Neural cell (in vitro differentiated cells): ENCODE measurements at regions not wholly inside any gene's neighbourhood (a gene's known extent, or its start where the extent isn't known, plus 50 kb on each side); places are given as distances from the start of the nearest gene placed in this dataset.

Experiments used
- H2AFZ ChIP-seq: fragments of 200-600, 300-800 bp; sonication (generic), shearing (Covaris generic); 2 replicates; pipeline ENCODE4 v1.6.0; 2014; ENCODE audit warnings: low read depth, mild to moderate bottlenecking, antibody characterized with exemption, low read length, moderate library complexity
- H3F3A ChIP-seq: fragments of 200-600 bp; shearing (Covaris generic); 2 replicates; pipeline ENCODE4 v1.6.1; 2016; ENCODE audit warnings: mild to moderate bottlenecking, moderate library complexity, mixed read lengths, antibody characterized with exemption, low read length; ENCODE audit not compliant: insufficient read depth, poor library complexity, severe bottlenecking
- H3K27ac ChIP-seq: fragments of 200-600, 300-800 bp; sonication (generic), shearing (Covaris generic); 2 replicates; pipeline ENCODE4 v1.5.1; 2014; ENCODE audit warnings: mild to moderate bottlenecking, low read length, moderate library complexity
- H3K27me3 ChIP-seq: fragments of 300-800, 200-600 bp; sonication (generic), shearing (Covaris generic); 2 replicates; pipeline ENCODE4 v1.6.0; 2014; ENCODE audit warnings: mild to moderate bottlenecking, low read depth, low read length, moderate library complexity; ENCODE audit not compliant: insufficient read depth
- H3K36me3 ChIP-seq: fragments of 300-800, 200-600 bp; sonication (generic), shearing (Covaris generic); 2 replicates; pipeline ENCODE4 v1.5.1; 2014; ENCODE audit warnings: mild to moderate bottlenecking, antibody characterized with exemption, low read length, moderate library complexity; ENCODE audit not compliant: insufficient read depth
- H3K4me2 ChIP-seq: fragments of 300-800, 200-600 bp; sonication (generic), shearing (Covaris generic); 2 replicates; pipeline ENCODE4 v1.6.0; 2014; ENCODE audit warnings: mild to moderate bottlenecking, low read length
- H3K4me3 ChIP-seq: fragments of 300-800, 200-600 bp; sonication (generic), shearing (Covaris generic); 2 replicates; pipeline ENCODE4 v1.5.1; 2014; ENCODE audit warnings: mild to moderate bottlenecking, low read length, moderate library complexity
- H3K79me2 ChIP-seq: fragments of 200-600 bp; shearing (Covaris generic); replicated peaks from 2 replicates; pipeline ENCODE4 v1.6.0; 2014; ENCODE audit warnings: mild to moderate bottlenecking, low read length, moderate library complexity; ENCODE audit not compliant: insufficient read depth
- H3K9ac ChIP-seq: fragments of 300-800, 200-600 bp; sonication (generic), shearing (Covaris generic); 2 replicates; pipeline ENCODE4 v1.6.1; 2016; ENCODE audit warnings: mild to moderate bottlenecking, low read length, mixed read lengths
- H3K9me2 ChIP-seq: fragments of 200-600 bp; shearing (Covaris generic); 2 replicates; pipeline ENCODE4 v1.6.1; 2016; ENCODE audit warnings: mild to moderate bottlenecking, low read length, mixed read lengths; ENCODE audit not compliant: insufficient read depth
- H3K9me3 ChIP-seq: fragments of 200-600, 300-800 bp; sonication (generic), shearing (Covaris generic); 2 replicates; pipeline ENCODE4 v1.6.1; 2016; ENCODE audit warnings: mild to moderate bottlenecking, mixed run types, low read length, moderate library complexity, mixed read lengths
- H4K20me1 ChIP-seq: fragments of 200-600 bp; shearing (Covaris generic); 2 replicates; pipeline ENCODE4 v1.6.1; 2016; ENCODE audit warnings: mild to moderate bottlenecking, mixed run types; ENCODE audit not compliant: insufficient read depth
- EP300 ChIP-seq: fragments of 450-650 bp; conservative IDR thresholded peaks from 2 replicates; pipeline ENCODE4 v1.6.1; 2014; ENCODE audit warnings: antibody characterized with exemption, mild to moderate bottlenecking, moderate library complexity; ENCODE audit not compliant: poor library complexity, severe bottlenecking
- EZH2 ChIP-seq: fragments of 200-600, 300-800 bp; shearing (Covaris generic), sonication (generic); IDR thresholded peaks from 2 replicates; pipeline ENCODE4 v1.6.1; 2014; ENCODE audit warnings: antibody characterized with exemption, low read length, borderline replicate concordance, mild to moderate bottlenecking; ENCODE audit not compliant: insufficient read depth, poor library complexity, severe bottlenecking
- MXI1 ChIP-seq: fragments of 450-650 bp; conservative IDR thresholded peaks from 2 replicates; pipeline ENCODE4 v1.6.1; 2014; ENCODE audit warnings: antibody characterized with exemption, mild to moderate bottlenecking; ENCODE audit not compliant: poor library complexity, severe bottlenecking
- POLR2AphosphoS5 ChIP-seq: IDR thresholded peaks from 2 replicates; pipeline ENCODE4 v1.6.1; 2012
- RAD21 ChIP-seq: fragments of 450-650 bp; conservative IDR thresholded peaks from 2 replicates; pipeline ENCODE4 v1.6.1; 2014; ENCODE audit warnings: antibody characterized with exemption, mild to moderate bottlenecking, moderate library complexity
- SMC3 ChIP-seq: fragments of 450-650 bp; conservative IDR thresholded peaks from 2 replicates; pipeline ENCODE4 v1.6.1; 2014; ENCODE audit warnings: antibody characterized with exemption, mild to moderate bottlenecking, moderate library complexity; ENCODE audit not compliant: poor library complexity
- TAF1 ChIP-seq: IDR thresholded peaks from 2 replicates; pipeline ENCODE4 v1.6.1; 2012; ENCODE audit warnings: low read depth
- TF ChIP-seq, protein P1 (sequence below): IDR thresholded peaks from 2 replicates; pipeline ENCODE4 v1.6.1; 2012; ENCODE audit warnings: borderline replicate concordance
- TF ChIP-seq, protein P2 (sequence below): fragments of 450-650 bp; IDR thresholded peaks from 2 replicates; pipeline ENCODE4 v1.5.1; 2014; ENCODE audit warnings: antibody characterized with exemption, mild to moderate bottlenecking, moderate library complexity; ENCODE audit not compliant: poor library complexity, severe bottlenecking

DNA sequence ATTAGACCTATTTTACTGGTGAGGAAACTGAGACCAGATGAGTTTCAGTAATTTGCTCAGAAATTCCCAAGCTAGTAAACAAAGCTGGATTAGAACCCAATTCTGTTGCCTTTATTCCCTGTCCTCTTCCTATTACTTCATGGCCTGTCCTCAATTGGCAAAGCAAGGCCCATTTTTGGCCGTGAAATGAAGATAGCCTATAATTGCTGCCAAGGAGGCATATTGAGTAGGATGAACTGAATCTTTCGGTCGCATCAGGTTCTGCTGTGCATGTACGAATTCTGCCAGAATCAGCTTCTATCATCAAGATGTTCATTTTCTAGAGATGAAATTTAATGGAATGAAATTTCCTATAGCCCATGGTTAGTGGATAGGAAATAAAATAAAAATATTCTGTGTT lies 1485.2 kb upstream of the PIK3C3 start:
- Histone ChIP-seq H3K4me3 (no peak overlapping the region), H3F3A (no peaks in the 10 kb centered on the region), H3K9ac (no peak overlapping the region), H3K27ac (no peak overlapping the region), H3K4me2 (no peak overlapping the region), H3K9me2 (no peaks in the 10 kb centered on the region), H3K36me3 (no peaks in the 10 kb centered on the region), H2AFZ (no peak overlapping the region), H4K20me1 (no peaks in the 10 kb centered on the region), H3K27me3 (no peaks in the 10 kb centered on the region), H3K79me2 (no peaks in the 10 kb centered on the region), H3K9me3 (no peaks in the 10 kb centered on the region)
- no peak for TF ChIP-seq TAF1
- TF ChIP-seq, protein P1, sequence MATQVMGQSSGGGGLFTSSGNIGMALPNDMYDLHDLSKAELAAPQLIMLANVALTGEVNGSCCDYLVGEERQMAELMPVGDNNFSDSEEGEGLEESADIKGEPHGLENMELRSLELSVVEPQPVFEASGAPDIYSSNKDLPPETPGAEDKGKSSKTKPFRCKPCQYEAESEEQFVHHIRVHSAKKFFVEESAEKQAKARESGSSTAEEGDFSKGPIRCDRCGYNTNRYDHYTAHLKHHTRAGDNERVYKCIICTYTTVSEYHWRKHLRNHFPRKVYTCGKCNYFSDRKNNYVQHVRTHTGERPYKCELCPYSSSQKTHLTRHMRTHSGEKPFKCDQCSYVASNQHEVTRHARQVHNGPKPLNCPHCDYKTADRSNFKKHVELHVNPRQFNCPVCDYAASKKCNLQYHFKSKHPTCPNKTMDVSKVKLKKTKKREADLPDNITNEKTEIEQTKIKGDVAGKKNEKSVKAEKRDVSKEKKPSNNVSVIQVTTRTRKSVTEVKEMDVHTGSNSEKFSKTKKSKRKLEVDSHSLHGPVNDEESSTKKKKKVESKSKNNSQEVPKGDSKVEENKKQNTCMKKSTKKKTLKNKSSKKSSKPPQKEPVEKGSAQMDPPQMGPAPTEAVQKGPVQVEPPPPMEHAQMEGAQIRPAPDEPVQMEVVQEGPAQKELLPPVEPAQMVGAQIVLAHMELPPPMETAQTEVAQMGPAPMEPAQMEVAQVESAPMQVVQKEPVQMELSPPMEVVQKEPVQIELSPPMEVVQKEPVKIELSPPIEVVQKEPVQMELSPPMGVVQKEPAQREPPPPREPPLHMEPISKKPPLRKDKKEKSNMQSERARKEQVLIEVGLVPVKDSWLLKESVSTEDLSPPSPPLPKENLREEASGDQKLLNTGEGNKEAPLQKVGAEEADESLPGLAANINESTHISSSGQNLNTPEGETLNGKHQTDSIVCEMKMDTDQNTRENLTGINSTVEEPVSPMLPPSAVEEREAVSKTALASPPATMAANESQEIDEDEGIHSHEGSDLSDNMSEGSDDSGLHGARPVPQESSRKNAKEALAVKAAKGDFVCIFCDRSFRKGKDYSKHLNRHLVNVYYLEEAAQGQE: no peak
- no peak for TF ChIP-seq RAD21
- TF ChIP-seq EP300: no peak
- TF ChIP-seq EZH2: no peak
- TF ChIP-seq POLR2AphosphoS5: no peak
- TF ChIP-seq, protein P2, sequence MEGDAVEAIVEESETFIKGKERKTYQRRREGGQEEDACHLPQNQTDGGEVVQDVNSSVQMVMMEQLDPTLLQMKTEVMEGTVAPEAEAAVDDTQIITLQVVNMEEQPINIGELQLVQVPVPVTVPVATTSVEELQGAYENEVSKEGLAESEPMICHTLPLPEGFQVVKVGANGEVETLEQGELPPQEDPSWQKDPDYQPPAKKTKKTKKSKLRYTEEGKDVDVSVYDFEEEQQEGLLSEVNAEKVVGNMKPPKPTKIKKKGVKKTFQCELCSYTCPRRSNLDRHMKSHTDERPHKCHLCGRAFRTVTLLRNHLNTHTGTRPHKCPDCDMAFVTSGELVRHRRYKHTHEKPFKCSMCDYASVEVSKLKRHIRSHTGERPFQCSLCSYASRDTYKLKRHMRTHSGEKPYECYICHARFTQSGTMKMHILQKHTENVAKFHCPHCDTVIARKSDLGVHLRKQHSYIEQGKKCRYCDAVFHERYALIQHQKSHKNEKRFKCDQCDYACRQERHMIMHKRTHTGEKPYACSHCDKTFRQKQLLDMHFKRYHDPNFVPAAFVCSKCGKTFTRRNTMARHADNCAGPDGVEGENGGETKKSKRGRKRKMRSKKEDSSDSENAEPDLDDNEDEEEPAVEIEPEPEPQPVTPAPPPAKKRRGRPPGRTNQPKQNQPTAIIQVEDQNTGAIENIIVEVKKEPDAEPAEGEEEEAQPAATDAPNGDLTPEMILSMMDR: no peak
- TF ChIP-seq MXI1: no peak

DNA sequence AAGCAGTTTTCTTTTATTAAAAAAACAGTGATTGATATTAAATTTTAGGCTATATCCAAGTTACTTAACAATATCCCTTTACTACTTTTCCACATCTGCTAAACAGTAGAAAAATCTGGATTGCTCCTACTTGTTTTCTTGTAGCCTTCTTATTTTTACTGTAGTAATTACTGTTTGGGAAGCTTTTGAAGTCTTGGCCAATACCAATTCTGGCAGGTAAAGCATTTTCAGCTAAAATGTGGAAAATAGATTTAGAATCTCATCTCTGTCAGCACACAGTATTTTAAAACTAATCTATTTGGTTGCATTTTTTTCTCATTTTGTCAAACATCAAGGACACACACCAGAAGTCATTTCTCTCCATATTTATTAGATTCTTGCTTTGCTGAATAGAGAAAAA lies 1485.7 kb upstream of the PIK3C3 start:
- H3K9me2 ChIP-seq: no peaks in the 10 kb centered on the region
- H3K27me3 ChIP-seq: no peaks in the 10 kb centered on the region
- no peak overlapping the region for H3K9ac ChIP-seq
- H3K4me2 ChIP-seq: no peak overlapping the region
- no peak for TF ChIP-seq EZH2
- TF ChIP-seq MXI1: no peak
- TF ChIP-seq EP300: no peak
- no peak overlapping the region for H2AFZ ChIP-seq
- no peaks in the 10 kb centered on the region for H3K79me2 ChIP-seq
- no peak overlapping the region for H3K4me3 ChIP-seq
- no peaks in the 10 kb centered on the region for H3K36me3 ChIP-seq
- no peaks in the 10 kb centered on the region for H3F3A ChIP-seq
- no peaks in the 10 kb centered on the region for H4K20me1 ChIP-seq
- no peak overlapping the region for H3K27ac ChIP-seq
- no peaks in the 10 kb centered on the region for H3K9me3 ChIP-seq

DNA sequence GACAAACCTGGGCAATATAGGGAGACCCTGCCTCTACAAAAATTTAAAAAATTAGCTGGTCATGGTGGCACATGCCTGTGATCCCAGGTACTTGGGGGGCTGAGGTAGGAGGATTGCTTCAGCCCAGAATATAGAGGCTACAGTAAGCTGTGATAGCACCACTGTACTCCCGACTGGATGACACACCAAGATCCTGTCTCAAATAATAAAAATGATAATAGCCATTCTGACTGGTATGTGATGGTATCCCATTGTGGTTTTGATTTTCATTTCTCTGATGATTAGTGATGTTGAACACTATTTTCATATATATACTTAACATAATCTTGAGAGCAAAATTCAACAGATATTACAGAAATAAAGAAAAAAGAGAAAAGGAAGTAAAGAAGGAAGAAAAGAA lies 1491.0 kb upstream of the PIK3C3 start:
- Histone ChIP-seq H3K4me3 (no peak overlapping the region), H3K4me2 (no peak overlapping the region), H3K27ac (no peak overlapping the region), H3K79me2 (no peaks in the 10 kb centered on the region), H3K9me2 (no peaks in the 10 kb centered on the region), H3F3A (no peaks in the 10 kb centered on the region), H2AFZ (no peak overlapping the region), H3K9me3 (no peaks in the 10 kb centered on the region), H4K20me1 (no peaks in the 10 kb centered on the region), H3K27me3 (no peaks in the 10 kb centered on the region), H3K36me3 (no peaks in the 10 kb centered on the region), H3K9ac (no peak overlapping the region)
- no peak for TF ChIP-seq POLR2AphosphoS5
- no peak for TF ChIP-seq SMC3
- TF ChIP-seq, protein P2: no peak
- TF ChIP-seq TAF1: no peak
- TF ChIP-seq EP300: no peak
- no peak for TF ChIP-seq RAD21
